T47D (cell line): ENCODE measurements at regions not wholly inside any gene's neighbourhood (a gene's known extent, or its start where the extent isn't known, plus 50 kb on each side); places are given as distances from the start of the nearest gene placed in this dataset.

Experiments used
- DNase-seq, 2 experiments: peaks; one replicate each; pipeline versions ENCODE4 v3.0.0 to v3.0.0-alpha.2; 2011 to 2012; ENCODE audit warnings: low read depth in 1 of 2, low spot score in 1 of 2
- JUND ChIP-seq: IDR thresholded peaks from 2 replicates; pipeline ENCODE4 v1.6.1; 2012; ENCODE audit warnings: low read depth
- in situ Hi-C: cut with HindIII; loops from 2 replicates; pipeline ENCODE4 v1.10.0; 2016; ENCODE audit warnings: low sequenced_read_pairs, low pct_unique_long_range_greater_than_20kb

DNA sequence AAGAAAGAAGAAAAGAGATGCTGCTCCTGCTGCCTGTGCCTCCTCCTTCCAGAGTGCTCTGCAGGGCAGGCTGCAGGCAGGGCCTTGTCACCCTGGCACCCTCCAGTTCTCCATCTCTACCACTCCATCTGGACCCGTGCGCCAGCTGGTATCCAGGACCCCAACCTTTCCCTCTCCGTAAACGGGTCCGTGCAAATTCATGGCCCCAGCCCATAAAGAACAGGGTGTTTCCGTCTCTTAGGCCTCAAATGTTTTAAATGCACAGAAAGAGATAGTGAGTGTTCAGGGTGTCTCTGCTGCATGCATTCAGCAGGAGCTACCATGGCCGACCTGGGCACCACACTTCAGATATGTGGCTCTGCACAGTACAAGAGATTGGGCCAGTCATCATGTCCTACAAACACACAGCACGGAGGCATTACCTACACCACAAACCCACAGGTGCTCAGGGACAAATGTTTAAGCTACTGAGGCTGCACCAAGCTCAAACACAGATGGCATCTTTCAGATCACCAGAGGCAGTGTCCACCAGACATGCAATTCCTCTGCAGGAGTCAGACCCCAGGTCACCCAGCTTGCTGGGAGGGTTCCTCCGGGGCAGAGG lies 258.1 kb downstream of the DLL1 start:
- in situ Hi-C loops, result no loop called here
- DNase-seq, result no peak
- TF ChIP-seq JUND, result no peak

GRCh38 chr6:170032197-170032596 lies 258.7 kb downstream of the DLL1 start:
- in situ Hi-C loops, result no loop called here
- DNase-seq, result no peak
- no peak for TF ChIP-seq JUND

DNA sequence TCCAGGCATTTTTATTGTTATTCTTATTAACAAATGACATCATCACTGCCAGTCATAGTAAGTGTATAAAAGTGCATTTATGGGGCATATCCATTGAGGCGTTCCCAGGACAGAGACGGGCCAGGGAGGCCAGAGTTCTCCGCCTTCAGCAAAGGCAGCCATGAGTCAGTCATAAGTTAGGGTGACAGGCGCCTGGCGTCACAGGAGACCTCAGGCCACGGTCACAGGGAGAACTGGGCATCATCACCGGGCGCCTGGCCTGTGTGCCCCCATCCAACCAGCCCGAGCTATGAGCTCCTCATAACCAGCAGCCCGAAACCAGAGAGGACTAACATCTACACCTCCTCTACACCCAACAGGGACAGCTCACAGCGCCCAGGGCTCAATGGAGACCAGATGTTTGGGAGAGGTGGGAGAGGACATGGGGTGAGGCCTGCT lies 259.2 kb downstream of the DLL1 start:
- DNase-seq, result no peak
- in situ Hi-C loops, result no loop called here

GRCh38 chr6:170030821-170031471 lies 259.9 kb downstream of the DLL1 start:
- DNase-seq, result peak in 1 of 2 experiments; percentile 33
- no peak for TF ChIP-seq JUND
- in situ Hi-C loops, result no loop called here

More for the DNA sequence above, 259.2 kb downstream of the DLL1 start:
- no peak for TF ChIP-seq JUND

DNA sequence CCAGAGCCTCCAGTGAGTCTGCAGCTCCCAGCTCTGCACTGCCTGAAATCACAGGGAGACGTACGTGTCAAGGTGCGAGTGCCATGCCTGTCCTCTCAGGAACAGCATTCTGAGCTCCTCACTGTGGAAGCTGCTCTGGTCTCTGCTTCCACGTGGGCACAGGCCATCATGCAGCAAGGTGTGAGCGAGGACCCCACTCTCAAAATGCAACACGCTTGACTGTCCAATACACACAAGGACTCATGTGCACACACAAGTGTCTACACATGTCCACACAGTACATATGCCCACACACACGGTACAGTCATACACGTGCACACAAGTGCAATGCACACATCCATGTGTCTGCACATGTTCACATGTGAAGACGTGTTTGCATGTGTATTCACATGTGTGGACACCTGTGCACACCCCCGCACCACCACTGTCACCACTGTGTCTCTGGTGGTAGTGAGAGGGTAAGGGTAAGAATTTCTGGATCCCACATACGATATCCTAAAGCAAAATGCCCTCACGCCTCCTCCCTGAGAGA lies 260.5 kb downstream of the DLL1 start:
- no peak for TF ChIP-seq JUND
- DNase-seq, result no peak
- in situ Hi-C loops, result no loop called here

- no peak for DNase-seq
- no peak for TF ChIP-seq JUND
- in situ Hi-C loops, result no loop called here
Observed at GRCh38 chr6:170029416-170030283, 261.2 kb downstream of the DLL1 start.

DNA sequence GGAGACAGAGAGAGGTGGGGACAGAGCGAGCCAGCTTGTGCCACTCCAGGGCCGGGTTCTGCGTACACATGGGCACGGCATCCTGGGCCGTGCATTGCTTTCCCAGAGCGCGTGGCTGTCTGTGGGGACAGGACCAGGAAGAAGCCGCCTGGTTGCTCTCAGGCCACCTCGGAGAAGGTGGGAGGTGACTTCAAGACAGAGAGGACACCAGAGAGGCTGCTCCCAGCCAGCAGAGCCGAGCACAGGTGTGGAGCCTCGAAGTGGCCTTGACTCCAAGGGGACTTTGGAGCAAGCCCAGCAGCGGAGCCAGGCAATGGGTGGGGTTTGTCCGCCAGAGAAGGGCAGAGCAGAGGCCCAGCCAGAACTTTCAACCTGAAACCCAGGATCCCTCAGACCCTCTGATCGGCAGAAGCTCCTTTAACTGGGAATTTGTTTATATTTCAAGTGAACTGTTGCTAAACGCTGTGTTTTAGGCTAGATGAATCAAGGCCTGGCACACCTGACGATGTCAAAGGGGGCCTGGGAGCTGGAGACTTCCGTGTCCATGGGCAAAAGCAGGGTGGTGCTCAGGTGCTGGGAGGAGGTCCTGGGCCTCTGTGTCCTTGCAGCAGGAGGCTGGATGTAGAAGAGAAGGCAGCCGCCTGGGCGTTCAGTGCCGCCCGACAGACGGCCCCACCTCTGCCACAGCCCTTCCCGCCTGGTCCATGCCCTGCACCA lies 262.1 kb downstream of the DLL1 start:
- in situ Hi-C loops, result no loop called here
- DNase-seq, result no peak
- no peak for TF ChIP-seq JUND

DNA sequence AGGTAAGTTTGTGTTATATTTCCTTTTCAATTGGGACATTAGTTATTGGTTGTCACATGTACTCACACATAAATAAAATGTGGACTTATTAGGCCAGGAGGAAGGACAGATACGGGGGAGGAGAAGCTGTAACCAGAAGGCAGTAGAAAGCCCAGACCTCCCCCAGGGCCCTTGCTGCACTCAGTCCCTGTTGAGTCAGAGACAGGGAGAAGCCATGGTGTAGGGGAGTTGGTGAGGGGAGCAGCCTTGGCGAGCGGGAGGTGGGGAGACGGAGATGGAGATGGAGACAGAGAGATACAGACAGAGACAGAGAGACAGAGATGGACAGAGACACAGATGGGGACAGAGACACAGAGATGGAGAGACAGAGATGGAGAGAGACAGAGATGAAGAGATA lies 263.2 kb downstream of the DLL1 start:
- no peak for DNase-seq
- no peak for TF ChIP-seq JUND
- in situ Hi-C loops, result no loop called here

DNA sequence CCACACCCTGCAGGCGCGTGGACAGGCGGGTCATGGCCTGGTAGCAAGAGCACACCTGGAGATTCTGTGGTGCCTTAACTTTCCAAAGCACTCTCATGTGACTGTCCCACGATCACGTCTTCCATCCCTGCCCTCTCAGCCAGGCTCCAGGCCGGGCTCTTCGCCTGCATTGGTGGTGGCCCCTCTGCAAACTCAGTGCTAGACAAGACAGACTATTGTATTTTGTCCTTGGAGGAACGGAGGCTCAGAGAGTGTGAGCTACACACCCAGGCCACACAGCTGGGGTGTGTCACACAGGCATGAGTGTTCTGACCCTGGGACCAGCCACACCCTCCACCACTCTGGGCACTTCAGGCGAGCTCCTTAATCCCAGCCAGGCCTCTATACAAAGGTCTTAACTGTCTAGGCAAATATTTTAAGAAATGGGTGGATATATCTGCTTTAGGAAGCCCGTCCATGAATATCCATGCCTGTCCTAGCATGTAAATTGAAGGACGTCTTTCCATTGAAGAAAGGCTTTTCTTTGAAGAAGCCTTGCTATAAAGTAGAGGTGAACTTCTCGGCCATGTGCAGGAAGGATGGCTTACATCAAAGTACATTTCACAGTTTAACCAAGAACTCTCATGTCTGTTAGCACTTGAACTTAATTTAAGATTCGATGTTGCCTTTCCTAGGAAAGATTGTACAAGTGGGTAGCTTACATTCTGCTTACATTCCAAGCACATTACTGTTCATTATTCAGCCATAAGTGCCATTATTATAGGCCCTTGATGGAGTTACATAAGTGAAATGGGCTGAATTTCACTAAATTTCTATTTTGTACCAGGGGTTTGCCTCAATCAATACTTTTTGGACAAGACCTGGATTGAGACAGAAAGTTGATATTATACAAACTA lies 263.9 kb downstream of the DLL1 start:
- no peak for DNase-seq
- in situ Hi-C loops, result no loop called here
- TF ChIP-seq JUND, result no peak

DNA sequence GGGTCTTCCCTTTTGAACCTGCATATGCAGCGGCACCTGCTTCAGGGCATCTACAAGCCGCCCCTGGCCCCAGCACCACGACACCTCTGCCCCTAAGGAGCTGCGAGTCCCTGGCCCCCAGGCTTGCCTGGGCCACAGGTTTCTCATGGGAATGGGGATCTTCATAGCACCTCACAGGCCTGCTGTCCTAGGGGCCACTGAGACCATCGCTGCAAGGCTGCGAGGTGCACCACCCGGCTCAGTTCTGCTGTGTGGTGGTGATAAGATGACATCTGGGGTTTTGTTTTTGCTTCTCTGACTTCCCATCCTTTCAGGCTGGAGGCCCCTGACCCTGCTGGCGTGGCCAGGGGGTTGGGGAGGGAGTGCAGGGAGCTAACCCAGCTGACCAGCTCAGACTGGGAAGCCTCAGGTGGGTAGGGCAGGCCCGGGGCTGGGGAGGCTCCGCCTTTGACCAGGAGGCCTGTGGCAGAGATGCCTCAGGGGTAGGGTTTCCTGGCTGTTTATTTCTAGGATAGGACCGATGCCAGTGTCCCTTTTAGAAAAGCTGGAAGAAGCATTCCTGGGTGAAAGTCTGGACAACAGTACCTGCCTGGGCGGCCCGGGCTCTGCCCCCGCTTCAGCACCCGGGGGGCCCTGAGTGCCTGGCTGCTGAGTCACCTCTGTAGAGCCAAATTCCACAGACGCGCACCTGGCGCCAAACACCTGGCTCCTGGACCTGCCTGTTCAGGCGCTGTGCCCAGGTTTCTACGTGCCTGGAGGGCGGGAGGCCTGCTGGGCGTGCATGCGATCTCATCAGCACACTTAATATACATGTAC lies 264.7 kb downstream of the DLL1 start:
- in situ Hi-C loops, result no loop called here
- peak in 1 of 2 experiments; percentile 90 for DNase-seq
- TF ChIP-seq JUND, result peak; percentile 88; the same call in 1 of the 2 replicates
